D721Med (cell line): ENCODE measurements at regions not wholly inside any gene's neighbourhood (a gene's known extent, or its start where the extent isn't known, plus 50 kb on each side); places are given as distances from the start of the nearest gene placed in this dataset.

Experiments
- DNase-seq: peaks from one replicate; pipeline ENCODE4 v3.0.0; 2011; ENCODE audit warnings: low spot score; ENCODE audit not compliant: insufficient read length
- FAIRE-seq: peaks from 2 replicates; lab custom pipeline; 2011; peaks lifted over from hg19 to GRCh38; lab: Jason Lieb, UNC
- CTCF ChIP-seq: IDR thresholded peaks from 2 replicates; pipeline ENCODE4 v1.5.1; 2012; ENCODE audit warnings: mild to moderate bottlenecking, control low read depth; ENCODE audit not compliant: insufficient read depth; ENCODE audit errors: missing control alignments

- FAIRE-seq (no peak), DNase-seq (no peak)
Measured at GRCh38 chr2:239531456-239532241, 130.8 kb upstream of the HDAC4 start.

GRCh38 chr2:239530749-239531316 lies 130.0 kb upstream of the HDAC4 start:
- no peak for DNase-seq
- TF ChIP-seq CTCF: no peak
- no peak for FAIRE-seq

More at GRCh38 chr2:239531456-239532241, 130.8 kb upstream of the HDAC4 start:
- no peak for TF ChIP-seq CTCF

GRCh38 chr2:239529313-239530015 lies 128.6 kb upstream of the HDAC4 start:
- no peak for FAIRE-seq
- no peak for DNase-seq
- TF ChIP-seq CTCF: no peak

GRCh38 chr2:239528883-239529282 lies 128.1 kb upstream of the HDAC4 start:
- FAIRE-seq: no peak
- TF ChIP-seq CTCF: no peak
- no peak for DNase-seq

GRCh38 chr2:239528146-239528545 lies 127.3 kb upstream of the HDAC4 start:
- TF ChIP-seq CTCF: no peak
- no peak for DNase-seq

GRCh38 chr2:239526666-239527415 lies 126.0 kb upstream of the HDAC4 start:
- TF ChIP-seq CTCF: no peak
- FAIRE-seq (no peak), DNase-seq (no peak)

More at GRCh38 chr2:239528146-239528545, 127.3 kb upstream of the HDAC4 start:
- FAIRE-seq: no peak
